Globus pallidus (tissue), 1 donor: ENCODE measurements at regions not wholly inside any gene's neighbourhood (a gene's known extent, or its start where the extent isn't known, plus 50 kb on each side); places are given as distances from the start of the nearest gene placed in this dataset.
A peak's percentile ranks its signal among the peaks of the same experiment; 100 is the strongest.

ENCODE experiments used
- DNase-seq: peaks from one replicate; pipeline ENCODE4 v3.0.0-alpha.2; 2015; ENCODE audit warnings: low spot score

DNA sequence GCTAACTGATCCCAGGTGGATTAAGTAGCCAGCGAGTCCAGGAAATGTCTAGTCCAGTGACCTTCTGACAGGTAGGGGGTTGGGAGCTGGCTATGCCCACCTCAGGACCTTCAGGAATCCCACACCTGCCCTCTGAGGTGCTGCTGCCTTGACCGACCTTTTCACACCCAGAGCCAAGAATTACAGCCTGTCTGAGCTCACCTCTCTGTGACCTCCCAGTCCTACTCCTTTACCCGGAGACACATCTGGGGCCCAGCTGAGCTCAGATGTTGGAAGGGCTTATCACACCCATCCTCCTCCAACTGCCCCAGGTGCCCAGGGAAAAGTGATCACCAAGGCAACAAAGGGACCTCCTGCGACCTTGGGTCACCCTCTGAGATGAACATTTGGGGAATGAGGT is 413.3 kb upstream of the TNP1 start:
- DNase-seq: no peak

DNA sequence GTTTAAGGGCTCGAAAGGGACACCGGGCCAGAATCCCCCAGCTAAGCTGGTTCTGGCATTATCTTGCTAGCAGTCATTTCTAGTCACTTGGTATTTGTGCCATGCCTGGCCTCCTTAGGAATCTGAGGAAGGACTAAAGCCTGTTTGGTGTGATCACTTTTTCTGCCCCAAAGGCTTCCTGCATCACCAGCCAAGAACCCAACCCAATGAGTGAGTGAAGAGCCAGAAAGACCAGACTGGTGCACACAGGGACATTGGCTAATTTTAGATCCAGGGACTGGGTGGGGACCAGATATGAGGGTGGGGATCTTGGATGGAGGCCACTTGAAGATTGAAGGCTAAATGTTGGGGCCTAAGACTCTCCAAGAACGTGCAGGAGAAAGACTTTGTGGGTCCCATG is 411.9 kb upstream of the TNP1 start:
- no peak for DNase-seq

DNA sequence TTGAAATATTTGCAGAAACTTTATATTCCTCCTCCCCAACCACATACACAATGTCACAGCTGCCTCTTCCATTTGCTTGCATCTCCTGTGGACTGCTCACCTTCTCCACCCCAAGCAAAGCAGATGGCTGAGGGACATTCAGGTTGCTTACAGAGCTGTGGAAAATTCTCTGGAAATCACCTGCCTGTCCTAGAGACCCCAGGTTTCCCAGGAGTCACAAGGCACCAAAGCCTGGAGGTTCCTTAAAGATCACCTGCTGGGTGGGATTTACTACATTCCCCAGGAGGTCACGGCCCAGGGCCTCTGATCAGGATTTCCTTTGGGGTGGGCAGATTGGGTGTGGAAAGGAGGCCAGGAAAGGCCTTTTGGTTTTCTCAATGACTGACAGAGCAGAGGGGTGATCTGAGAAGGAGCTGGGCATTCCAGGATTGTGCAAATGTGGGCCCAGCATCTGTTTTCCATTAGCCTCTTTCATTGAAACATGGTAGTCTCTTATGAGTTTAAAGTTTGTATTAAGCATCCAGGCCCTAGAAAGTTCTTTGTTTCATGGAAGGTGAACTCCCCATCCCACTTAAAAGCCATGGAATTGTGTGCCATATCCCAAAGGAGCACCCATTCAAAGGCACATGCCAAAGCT is 410.7 kb upstream of the TNP1 start:
- no peak for DNase-seq

DNA sequence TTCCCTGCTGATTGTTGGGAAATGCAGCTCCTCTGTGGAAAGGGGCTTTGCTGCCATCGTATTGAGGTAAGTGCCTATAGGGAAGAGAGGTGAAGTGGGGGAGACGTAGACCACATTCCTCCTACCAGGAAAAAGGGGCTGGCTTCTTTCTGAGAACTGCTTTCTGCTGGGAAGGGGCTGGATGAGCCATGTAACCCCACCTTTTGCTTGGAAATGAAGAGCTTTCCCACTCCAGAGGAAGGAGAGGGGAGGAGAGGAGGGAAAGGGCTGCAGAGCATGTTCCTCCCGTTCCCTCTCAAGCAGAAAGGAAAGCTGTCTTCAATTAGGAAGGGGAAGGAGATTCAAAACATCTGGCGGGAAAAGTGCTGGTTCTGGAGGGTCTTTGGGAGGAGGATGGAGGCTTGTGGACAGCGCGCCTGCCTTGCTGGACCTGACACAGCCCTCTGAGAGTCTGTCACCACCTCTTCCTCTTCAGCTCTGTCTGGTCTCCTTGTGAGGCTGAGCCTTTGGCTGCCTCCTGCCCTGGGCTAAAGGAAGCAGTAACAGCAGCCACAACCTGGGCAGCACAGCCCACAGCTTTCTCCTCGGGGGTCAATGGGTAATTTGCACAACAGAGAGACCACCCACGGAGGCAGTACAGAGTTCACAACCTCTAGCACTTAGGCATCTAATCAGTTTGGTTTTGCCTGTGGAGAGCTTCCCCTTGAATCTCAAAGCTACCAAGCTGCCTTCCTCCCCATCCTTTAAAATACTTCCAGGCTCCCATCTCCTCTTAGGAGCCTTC is 410.0 kb upstream of the TNP1 start:
- DNase-seq: no peak

DNA sequence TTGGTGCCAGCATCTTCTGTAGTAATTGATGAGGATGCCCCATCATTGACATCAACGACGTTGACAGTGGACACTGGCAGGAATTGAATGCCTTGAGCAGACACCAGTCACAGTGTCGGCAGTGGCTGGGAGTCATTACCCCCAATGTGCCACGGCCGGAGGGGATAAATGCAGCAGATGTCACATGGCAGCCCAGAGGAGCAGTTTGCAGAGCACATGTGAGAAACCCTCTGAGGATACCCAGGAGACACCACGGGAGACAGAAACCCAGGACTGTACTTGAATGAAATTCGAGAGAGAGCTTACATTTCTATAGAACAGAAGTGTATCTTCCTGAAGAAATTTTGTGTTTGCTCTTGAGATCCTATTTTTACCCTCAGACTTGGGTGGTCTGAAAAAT is 409.1 kb upstream of the TNP1 start:
- no peak for DNase-seq

DNA sequence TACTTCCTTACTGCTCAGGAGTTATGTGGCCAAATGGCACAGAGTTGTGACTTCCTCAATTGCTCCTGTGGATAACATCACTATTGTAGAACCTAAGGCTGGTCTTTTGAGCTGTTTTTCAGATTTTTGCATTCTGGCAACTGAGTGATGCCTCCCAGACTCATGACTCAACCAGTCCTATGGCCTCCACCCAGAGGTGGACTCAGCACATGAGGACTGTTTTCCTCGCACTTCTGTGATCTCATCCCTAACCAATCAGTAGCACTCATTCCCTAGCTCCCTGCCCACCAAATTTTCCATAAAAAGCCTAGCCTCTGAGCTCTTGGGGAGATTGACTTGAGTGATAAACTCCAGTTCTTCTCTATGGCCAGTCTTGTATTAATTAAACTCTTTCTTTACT is 407.9 kb upstream of the TNP1 start:
- no peak for DNase-seq

DNA sequence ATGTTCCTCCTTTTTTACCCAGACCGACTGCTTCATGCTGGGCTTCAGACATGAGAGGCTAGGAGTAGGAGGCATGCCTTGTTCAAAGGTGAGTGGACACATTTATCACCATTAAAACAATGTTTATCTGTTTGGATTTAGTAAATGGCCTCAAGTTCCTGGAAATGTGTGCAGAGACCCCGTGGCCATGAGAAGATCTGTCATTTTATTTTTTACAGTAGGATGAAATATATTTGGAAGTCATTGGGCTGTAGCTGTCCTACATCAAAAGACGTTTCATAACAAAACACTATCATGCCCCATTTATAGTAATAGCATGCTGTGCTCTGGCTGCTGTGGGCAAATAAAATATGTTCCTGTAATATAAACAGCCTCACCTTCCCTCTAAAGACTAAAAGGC is 403.9 kb upstream of the TNP1 start:
- no peak for DNase-seq

DNA sequence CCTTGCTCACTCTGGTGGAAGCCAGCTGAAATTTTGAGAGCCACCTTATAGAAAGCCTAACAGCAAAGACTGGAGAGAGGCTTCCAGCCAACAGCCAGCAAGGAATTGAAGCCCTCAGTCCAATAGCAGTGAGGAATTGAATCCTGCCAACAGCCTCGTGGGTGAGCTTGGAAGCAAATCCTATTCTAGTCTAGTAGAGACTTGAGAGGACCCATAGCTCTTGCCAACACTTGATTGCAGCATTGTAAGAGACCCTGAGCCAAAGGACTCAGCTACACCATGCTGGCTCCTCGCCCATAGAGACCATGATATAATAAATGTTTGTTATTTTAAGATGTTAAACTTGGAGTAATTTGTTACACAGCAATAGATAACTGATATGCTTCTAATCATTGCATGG is 403.0 kb upstream of the TNP1 start:
- DNase-seq: peak; percentile 8

DNA sequence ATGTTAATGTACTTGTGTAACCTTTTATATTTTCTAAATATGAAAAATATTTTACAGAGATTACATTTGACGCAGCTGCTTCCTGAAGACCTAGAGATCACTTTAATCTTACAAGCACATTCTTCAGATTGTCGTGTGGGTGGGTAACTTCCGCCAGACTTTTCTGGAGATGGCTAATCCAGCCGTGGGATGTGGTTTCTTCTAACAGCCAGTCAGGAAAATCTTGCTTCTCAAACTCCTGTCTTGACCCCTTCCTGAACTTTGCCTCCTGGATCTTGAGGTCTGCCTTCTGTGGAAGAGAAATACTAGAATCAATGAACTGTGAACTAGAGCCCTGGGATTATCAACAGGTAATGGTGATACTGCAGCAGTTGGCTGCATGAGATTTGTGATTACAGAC is 401.6 kb upstream of the TNP1 start:
- DNase-seq: no peak

DNA sequence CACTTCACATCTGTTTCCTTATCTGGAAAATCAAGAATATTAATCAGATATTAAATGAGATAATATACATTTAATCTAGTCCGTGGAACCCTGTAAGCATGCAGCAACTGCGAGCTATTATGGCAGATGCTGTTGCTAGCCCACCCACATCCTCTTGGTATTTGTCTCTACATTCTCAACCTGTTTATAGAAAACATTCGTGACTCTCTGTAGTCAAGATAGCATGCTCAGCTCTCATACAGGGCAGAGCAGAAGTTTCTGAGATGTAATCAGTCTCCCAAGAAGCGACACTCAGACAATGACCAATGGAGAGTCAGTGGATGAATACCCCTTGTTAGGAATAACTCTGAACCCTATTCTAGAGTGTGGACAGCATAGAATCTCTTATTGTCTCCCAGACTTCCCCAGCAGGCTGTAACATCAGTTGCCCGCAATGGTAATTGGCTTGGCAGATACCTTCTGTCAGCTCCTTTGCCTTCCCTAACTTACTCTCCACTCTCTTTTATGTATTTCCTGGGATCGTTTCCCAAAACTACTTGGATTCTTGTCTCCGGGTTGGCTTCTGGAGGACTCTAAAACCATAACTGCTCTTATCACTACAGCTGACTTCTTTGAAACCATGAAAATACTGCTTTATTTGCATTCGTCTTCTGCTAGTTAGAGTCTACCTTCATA is 400.7 kb upstream of the TNP1 start:
- no peak for DNase-seq

DNA sequence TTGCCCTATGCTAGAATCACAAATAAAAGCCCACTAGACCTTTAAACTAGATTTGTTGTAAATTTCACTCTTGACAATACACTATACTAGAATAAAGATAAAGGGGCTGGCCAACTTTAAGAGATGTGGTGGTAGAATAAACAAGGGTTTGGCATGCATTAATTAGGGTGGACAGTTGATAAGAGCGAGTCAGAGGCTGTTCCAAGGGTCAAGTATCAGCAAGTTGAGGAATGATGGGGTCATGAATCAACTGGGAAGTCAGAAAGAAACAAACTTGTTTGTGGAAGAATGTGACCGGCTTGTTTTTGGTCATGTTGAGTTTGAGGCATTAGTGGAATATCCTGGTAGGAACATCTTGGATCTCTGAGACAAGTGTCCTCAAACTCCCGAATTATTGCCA is 398.3 kb upstream of the TNP1 start:
- no peak for DNase-seq

DNA sequence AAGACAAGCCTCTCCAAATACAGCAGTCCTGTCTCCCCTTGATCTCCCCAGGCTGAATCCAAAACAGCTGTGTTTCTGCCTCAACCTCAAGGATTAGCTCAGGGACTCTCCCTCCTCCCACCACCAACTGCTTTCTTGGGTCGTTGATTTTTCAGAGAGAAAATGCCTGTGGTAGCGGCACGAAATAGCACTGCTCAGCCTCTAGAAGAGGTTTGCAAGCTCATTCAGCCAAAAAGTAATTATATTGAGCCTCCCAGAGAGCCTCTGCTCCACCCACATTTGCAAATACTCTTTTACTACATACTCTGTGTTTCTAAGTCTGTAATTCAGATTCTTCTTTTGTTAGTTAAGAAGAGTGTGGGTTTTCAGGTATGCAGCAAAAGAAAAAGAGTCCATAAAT is 396.4 kb upstream of the TNP1 start:
- no peak for DNase-seq

DNA sequence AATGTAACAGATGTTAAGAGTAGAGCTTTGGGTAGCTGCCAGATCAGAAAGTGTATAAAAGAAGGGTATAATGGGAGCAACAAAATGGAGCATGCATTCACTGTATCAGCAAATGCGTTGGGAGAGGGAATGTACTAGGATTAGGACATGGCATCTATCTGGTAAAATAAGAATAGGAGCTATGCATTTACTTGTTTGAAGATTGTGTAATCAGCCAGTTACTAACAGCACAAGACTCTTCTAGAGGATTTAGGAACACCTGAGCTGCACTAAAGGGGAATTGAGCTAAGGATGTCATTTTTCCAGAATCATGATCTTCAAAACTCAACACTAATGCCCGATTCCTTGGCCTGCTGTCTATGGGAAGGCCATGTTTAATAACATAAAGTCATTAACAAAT is 394.2 kb upstream of the TNP1 start:
- no peak for DNase-seq

DNA sequence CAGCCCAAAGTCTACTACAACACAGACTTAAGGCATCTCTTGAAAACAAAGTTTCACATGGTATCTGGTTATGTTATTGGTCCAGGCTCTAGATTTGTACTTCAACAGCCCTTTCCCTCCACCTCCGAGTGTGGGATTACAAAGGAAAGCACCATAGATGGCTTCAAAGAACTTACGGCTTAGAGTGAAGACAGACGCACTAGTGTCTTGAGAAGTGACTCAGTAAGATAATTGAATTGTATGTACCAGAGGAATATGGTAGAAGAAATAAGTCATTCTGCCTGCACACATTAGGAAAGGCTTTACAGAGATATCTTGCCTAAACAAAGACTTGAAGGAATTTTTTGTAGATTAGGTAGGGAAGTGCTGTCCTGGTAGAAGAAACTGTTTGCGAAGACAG is 392.3 kb upstream of the TNP1 start:
- no peak for DNase-seq

DNA sequence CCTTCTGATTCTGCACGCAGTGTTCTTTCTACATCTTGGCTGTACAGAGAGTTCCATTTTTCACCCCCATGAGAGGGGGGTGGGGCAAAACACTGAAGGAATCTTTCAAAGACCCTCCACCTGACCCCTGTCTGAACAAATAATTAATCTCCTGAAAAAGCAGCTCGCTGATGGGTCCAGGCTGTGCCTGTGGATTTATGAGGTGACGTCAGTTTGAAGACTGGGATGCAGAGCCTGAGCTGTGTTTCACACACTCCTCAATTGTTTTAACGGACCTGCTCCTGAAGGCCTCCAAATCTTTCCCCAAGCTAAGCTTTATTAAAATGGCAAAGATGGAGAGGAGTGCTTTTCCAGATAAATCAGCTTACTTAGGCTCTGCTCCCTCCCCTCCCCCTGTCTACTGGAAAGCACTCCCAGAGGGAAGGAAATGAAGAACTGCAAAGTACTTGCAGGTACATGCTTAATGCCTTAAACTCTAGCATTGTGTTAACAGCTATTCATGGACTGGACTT is 390.2 kb upstream of the TNP1 start:
- DNase-seq: no peak

DNA sequence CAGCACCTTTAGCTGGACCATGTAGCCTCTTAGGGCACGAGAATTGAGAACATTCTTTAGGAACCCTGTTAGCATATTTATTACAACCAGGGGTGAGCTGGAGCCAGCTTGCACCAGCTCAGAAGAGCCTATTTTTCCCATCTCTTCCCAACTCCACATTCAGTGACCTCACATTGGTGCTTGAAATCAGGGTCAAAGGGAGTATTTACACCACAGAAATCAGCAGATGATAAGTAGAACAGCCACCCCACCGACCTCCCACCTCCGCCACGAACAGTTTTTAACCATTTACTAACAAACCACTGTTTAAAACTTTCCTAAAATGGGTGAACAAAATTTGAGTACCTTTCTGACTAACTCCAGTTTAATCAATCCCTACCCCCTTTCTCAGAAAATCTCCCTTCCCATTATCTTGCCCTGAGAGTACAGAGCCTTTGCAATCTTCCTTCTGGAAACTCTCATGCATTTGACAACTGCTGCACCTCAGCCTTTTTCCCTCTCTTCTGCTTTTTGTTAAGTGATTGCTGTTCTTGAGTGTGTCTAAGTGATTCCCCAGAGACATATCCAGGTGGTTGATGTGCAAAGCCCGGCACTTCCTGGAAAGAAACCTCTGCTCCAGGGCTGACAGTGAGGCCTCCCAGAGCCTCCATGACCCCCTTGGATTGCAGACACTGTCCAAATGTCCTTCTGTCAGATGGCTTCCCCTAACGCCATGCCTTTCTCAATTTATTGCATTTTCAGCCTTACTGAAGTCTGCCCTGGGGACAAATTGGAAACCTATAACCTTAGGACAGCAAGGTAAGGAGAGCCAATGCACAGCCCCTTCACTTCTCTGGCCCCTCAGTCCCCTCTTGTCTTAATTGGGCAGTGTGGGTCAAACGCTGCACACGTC is 389.5 kb upstream of the TNP1 start:
- no peak for DNase-seq

DNA sequence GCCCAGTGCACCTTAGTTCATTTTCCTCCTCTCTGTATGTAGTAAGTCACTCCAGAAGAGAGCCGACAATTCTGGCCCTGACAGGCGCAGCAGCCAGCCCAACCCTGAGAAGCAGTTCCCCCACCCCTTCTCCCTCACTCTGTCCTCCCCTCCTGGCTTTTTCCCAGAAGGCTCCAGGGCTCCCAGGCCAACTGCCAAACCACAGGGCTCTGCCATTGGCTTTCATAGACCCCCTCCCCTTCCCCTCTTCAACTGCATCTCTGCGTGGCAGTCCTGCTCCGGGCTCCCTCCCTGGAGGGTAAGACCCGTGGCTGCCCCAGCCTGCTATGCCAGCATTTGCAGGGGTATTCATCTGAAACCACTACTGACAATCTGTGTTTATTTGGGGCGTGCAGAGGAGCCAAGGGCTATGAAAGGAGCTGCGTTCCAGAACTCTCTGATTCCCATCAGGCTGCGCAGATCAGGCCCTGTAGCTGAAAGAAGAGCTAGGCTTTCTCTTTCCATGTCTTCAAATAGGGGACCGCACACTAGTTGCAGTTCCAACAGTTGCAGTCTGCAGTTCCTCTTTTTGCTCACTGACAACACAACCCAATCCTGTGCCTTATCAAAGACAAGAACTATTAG is 388.6 kb upstream of the TNP1 start:
- peak; percentile 81 for DNase-seq

DNA sequence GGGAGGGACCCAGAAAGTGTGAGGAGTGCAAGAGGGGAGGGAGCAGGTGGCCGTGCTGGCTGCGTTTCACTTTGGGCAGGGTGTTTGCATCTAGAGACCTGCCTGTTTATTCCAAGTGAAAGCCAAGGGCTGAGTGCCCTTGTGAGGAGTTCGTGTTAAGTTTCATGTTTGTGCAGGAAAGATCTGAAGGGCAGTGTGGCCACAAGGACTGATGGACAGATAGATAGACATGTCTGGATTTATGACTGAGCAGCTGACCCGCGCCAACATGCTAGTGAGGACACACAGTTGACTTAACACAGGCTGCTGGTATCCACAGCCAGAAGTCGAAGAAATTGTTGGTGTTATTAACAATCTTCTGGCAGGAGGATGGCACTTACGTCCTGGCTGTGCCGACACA is 387.6 kb upstream of the TNP1 start:
- no peak for DNase-seq

DNA sequence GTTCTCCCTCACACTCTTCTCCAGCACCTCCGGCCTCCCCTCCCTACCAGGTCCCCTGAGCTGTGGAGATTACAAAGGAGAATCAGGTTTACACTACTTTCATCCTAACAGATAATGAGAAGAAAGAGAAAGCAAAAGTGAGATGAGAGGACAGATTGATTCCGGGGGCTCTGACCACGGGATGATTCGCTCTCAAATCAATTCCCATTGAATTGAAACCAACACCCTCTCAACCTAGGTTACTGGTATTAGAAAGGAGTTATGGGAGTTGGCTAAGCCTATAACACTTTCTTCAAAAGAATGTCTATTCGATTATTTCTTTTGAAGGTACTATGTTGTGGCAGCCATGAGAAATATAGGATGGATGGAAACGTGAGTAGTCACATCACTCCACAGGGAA is 386.2 kb upstream of the TNP1 start:
- no peak for DNase-seq

DNA sequence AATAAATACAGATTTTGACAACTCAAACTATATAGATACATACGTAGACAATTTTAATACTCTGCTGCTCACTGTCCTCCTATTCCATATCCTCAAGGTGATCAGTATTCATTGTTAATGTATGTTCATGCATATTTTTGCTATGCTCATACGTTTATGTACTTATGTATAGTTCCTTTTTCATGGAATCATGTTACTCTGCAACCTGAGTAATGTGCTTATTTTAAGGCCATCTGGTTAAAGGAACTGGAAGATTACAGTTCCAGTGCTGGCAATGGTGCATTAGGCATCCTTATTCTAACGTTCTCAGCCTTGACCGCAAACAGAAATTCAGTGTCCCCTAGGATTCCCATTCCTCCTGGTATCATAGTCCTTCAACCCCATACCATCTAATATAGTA is 385.0 kb upstream of the TNP1 start:
- no peak for DNase-seq

DNA sequence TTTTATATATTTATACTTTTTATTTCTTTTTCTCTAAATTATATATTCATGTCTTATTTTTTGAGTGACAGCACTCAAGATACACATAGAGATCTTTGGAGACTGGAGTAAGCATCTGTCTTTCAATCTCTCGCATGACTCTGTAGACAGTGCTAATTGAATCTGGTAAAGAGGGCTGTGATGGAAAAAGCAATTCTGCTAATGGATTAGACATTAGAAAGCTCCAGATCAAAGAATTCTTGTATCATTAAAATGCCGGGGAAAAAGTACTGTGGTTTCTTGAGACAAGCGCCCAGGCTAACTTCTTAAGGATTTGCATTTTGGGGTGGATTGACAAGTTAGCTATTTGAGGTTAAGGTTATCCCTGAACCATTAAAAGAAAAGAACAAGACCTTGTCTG is 383.1 kb upstream of the TNP1 start:
- DNase-seq: no peak

DNA sequence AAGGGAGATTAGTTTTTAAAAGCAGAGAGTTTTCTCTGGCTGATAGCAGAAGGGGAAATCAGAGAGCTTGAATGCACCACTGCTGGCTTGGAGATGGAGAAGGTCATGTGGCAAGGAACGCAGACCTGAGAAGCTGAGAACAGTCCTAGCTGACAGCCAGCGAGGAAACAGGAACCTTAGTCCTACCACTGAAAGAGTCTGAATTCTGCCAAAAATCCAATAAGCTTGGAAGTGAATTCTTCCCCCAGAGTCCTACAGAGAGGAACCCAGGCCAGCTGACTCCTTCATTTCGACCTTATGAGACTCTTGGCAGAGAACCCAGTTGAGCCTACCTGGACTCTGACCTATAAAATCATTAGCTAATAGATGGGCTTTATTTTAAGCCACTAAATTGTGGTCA is 371.9 kb upstream of the TNP1 start:
- no peak for DNase-seq
